ENCODE measurements at regions not wholly inside any gene's neighbourhood (a gene's known extent, or its start where the extent isn't known, plus 50 kb on each side); places are given as distances from the start of the nearest gene placed in this dataset. TPM values are rescaled to one million over a fixed set of nuclear protein-coding genes. Genes with fewer than 3 reads are reported as not detected.

GRCh38 chr22:25514436-25515180 is 49.9 kb upstream of the GRK3 start:
- Histone ChIP-seq H2AFZ (peak overlapping the region; percentile 10; the same call in 1 of the 2 replicates), H3F3A (replicated peaks; ENCODE audit: low read depth) (no peaks in the 10 kb centered on the region), H3K27me3 (ENCODE audit: insufficient read depth) (no peaks in the 10 kb centered on the region), H3K27ac (ENCODE audit: low read depth) (peak overlapping the region; percentile 56; the same call in 1 of the 2 replicates), H3K4me3 (no peak overlapping the region), H3K36me3 (ENCODE audit: insufficient read depth) (no peaks in the 10 kb centered on the region; the same call in 1 of the 2 replicates), H3K9me2 (ENCODE audit: insufficient read depth) (no peaks in the 10 kb centered on the region), H3K4me2 (0 out of 2 replicates have a peak overlapping the region, but pooled peaks have one; percentile 25), H4K20me1 (replicated peaks; ENCODE audit: insufficient read depth) (no peaks in the 10 kb centered on the region), H3K79me2 (replicated peaks; ENCODE audit: insufficient read depth) (no peaks in the 10 kb centered on the region), H3K4me1 (ENCODE audit: insufficient read depth) (peaks cover 11% of the 10 kb centered on the region; the same call in 1 of the 2 replicates)
- Mint-ChIP-seq H3K27ac (peak overlapping the region; percentile 95), H3K4me3 (no peak overlapping the region), H3K4me1 (peaks cover 25% of the 10 kb centered on the region), H3K27me3 (ENCODE audit: insufficient read depth, low read depth, poor library complexity) (peaks cover 1% of the 10 kb centered on the region), H3K9me3 (no peaks in the 10 kb centered on the region), H3K36me3 (ENCODE audit: low read depth) (peaks cover 6% of the 10 kb centered on the region; the same call in 1 of the 3 replicates)
- peak; percentile 86 for ATAC-seq
- TF ChIP-seq ZNF462 (CRISPR knock-in tag; IDR thresholded peaks at IDR 0.05), result no peak
- peak; percentile 83 for DNase-seq (ENCODE audit: low spot score)

Small RNAs in the stretch of these regions (microRNA-seq; reads per million reads assigned to microRNA genes)
- not detected for gene MIR6817

Small RNAs in the stretch of these regions (small RNA-seq; reads per million reads assigned to genes)
- not detected for gene IGLL3P (ENCODE audit: low replicate concordance)
- gene MIR6817 (ENCODE audit: low replicate concordance), result 0.10 reads per million

All from GM23338 (cell line).